ENCODE measurements at regions not wholly inside any gene's neighbourhood (a gene's known extent, or its start where the extent isn't known, plus 50 kb on each side); places are given as distances from the start of the nearest gene placed in this dataset.
"Not testable (repeated sequence)": the region's sequence is repeated elsewhere in the genome, so short reads cannot be mapped to it uniquely, and the experiment has no call there.

DNA sequence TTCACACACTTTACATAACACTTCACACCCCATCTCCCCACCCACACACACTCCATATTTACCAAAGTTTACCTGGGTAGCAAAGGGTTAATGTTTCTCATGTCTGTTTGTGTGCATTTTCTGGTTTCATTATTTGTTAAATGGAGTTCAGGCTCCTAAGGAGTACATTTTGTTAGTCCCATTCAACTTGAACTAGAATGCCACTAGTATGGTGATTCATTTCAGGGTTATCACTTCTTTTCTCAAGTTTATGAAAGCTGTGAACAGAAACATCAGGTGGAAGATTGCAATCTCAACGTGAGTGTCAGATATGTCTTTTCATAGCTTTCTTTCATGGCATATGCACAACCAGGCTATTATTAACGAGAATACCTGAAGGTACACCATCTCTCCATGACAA, 1027.5 kb downstream of the GATA3 start:
- no peak for DNase-seq

DNA sequence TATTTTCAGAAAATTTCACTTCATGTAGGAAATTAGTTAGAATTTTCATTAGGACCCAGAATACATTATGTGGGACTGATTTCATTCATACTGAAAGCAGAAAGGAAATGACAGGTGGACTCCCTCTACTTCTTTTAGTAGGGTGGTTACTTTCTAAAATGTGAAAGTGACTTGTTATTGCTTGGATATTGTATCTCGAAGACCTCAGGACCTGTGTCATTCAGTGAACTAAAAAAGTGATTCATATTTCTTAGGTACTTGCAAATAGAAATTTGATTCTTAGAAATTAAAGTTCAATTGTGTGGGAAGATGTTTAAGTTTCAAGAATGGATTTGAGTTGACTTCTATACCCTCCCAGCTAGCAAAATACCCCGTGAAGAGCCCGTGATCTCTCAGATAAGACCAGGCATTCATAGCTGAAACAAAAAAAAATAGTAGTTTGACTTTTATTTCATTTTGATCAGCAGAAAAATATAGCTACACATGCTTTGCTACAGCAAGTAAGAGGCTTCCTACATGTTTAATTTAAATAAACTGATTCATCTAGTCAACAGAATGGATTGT, 1037.1 kb downstream of the GATA3 start:
- no peak for DNase-seq

DNA sequence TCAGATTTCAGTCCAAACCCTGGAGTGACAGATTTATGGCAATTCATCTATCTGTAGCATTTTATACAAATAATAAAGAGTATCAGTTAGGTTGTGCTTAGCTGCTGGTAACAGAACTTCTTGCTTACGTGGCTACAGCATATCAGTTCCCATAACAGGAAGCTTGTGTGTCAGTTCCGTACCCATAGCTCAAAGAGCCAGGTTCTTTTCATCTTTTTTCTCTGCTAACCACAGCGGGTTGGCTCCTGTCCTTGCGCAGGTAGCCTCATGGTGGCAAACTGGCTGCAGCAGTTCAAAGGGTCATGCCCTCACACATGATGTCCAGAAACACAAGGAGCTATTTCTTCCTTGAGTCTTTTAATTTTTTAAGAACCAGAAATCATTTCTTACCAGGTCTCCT, 1041.8 kb downstream of the GATA3 start:
- no peak for DNase-seq

DNA sequence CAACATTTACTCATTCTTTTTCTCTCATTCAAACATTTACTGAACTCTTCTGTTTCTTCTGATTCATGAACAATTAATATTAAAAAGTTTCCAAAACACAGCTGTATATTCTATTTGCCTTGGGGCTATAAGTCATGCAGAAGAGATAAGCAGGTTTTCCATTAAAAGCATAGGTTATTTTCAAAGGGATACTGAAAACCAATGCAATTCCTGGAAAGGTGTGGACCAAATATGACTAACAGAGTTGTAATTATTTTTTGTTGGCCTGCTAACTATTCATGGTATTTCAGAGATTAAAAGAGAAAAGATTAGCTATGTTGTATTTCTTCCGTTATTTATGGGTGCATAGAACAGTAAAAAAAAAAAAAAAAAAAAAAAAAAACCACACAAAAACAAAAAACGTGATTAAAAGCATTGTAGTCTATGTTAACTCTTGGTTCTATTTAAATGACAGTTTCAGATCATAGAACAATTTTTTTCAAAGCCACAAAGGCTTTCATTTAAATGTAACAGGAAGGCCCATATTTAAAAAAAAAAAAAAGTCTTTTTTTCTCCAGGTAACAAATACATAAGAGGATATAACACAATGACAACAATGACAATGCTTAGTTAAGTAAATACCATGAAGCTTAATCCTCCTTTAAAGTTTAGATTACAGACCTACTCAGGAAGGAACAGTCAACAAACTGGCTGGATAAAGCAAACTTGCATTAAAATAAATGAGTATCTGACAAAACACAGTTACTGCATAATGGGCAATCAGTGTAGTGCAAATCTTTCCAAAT, 1042.9 kb downstream of the GATA3 start:
- peak; percentile 42 for DNase-seq

DNA sequence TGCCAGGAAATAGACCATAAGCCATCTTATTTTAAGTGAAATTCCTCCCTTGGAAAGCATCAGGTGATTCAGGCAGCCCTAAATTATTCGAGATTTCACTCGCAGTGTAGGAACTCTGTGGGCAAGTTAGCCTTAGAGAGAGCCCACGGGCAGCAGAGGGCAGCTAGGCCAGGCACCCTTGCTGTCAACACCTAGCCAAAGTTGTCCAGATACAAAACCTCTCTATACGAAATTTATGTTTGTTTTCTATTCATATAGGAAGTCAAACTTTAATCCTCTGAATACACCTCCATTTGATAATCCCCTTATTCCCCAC, 1043.5 kb downstream of the GATA3 start:
- no peak for DNase-seq

DNA sequence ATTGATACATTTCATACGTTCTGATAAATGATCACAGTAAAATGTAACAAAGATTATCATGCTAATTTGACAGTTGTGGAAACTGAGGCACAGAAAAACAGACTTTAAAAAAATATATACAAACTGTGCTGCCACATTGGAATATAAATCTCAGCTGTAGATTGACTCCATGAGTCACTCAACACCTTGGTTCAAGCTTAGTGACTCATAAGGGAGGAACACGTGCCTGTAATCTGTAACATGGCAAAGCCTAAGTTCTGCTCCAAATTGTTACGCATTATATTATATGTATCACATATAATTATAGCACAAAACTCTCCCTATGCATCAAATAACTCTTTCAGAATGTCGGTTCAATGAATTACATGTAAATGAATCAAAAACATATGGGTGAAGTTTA, 1047.5 kb downstream of the GATA3 start:
- DNase-seq = no peak

DNA sequence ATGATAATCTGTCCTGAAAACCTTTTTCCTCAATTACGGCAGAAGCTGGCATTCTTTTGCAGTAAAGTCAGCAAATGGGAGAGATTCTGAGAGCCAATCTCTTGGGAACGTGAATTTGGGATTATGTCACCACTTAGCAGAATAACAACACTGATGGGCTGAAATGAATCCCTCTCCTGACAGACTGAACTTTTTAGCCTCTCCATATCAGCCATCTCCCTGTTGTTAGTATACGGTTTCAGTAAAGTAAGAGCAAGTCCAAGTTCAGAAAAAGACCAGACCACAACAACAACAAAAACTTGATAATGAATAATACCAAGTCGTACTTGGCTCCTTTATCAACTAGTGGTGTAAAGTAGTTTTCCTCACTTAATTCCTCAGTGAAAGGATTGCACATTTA, 1048.8 kb downstream of the GATA3 start:
- DNase-seq = no peak

DNA sequence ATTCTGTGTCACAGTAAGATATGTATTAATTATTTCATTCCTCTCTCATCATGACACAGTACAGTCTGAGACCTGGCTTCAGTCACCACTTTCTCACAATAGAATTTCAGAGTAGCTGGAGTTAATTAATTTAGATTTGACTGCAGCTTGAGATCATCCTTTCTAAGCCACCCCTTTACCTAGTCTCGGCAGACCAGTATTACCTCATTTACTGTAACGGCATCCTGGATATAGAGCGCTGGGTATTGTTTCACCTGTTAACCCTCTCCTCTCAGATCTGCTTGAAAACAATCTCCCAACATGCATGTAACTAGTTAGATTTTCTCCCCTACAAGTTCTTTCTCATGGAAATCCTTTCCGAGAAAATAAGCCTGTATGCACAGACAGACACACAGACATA, 1057.5 kb downstream of the GATA3 start:
- no peak for DNase-seq

DNA sequence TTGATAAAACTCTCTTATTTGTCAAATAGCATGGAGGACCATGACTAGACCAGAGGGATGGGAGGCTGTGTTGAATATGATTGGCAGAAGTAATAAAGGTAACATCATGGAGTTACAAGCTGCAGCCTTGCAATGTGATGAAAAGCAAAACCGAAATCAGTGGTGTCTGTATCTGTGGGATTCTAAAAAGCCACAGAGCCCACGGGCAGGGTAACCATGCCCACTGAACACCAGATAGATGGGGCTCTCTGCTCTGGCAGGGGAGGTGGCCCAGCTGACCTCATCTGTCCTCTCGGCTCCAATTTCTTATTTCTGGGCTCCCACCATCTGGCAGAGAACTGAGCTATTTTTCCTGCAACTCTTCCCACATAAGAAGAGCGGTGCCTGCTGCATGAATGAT, 1072.2 kb downstream of the GATA3 start:
- DNase-seq = no peak

DNA sequence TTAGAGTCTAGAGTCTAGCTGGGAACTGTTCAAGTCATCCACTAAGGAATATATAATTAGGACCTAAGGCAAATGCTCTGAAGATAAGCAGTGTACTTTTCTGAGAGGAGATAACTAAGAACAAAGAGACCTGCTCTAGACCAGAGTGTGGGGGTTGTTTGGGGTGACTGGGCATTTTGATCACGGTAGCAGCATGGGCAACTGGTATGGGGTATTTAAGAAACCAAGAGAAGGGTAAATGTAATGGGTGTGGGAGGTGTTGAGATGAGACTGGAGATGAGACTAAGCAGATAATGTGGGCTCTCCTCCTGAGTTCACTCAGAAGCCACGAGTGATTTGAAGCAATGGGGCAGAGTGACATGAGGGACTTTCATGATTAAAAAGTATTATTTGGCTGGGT, 1082.9 kb downstream of the GATA3 start:
- DNase-seq = no peak

DNA sequence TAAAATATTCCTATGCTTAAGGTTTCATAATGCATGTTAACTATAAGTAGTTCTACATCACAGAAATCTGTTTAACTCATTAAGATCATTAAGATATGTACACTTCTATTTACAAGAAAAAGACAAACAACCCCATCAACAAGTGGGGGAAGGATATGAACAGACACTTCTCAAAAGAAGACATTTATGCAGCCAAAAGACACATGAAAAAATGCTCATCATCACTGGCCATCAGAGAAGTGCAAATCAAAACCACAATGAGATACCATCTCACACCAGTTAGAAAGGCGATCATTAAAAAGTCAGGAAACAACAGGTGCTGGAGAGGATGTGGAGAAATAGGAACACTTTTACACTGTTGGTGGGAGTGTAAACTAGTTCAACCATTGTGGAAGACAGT, 1084.3 kb downstream of the GATA3 start:
- DNase-seq = not testable (repeated sequence)

DNA sequence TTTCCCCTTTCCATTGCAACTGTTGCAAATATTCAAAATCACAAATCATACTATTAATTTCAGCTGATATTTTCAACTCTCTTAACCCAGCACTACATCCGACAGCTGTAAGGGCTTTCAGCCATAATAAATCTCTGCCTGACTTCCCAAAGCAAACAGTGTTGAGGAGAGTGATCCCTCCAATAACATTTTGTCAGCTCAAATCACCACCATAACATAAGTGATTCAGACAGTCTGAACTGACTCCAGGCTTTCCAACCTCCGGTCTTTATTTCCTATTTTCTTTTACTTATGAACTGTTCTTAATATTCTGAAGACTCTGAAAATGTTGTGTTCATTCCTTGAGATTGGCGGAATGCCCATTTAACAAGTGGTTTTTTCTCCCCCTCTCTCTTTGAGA, 1085.9 kb downstream of the GATA3 start:
- DNase-seq = no peak

DNA sequence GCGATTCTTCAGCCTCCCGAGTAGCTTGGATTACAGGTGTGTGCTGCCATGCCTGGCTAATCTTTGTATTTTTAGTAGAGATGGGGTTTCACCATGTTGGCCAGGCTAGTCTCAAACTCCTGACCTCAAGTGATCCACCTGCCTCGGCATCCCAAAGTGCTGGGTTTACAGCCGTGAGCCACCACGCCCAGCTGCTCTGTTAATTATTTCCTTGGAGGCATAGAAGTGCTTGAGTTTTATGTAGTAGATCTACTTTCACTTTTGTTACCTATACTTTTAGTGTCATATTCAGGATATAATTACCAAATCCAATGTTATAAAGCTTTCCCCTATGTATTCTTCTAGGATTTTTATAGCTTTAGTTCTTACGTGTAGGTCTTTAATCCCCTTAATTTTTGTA, 1093.0 kb downstream of the GATA3 start:
- no peak for DNase-seq

DNA sequence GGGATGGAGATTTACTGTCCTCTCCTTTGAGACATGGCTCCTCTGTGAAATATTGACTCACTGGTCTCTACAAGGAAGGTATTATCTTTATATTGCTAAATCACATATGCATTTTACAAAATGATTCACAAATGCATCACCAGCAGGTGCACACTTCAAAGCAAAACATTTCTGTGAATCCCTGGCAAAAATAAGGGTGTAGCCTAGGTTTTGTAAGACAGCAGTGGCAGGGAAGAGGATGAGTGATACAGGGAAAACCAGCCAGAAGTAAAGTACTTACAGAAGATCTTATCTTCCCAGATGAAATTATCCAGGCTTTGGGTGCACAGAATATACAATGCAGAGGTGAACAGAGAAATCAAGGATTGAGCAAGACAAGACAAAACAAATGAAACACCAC, 1094.6 kb downstream of the GATA3 start:
- DNase-seq = no peak

DNA sequence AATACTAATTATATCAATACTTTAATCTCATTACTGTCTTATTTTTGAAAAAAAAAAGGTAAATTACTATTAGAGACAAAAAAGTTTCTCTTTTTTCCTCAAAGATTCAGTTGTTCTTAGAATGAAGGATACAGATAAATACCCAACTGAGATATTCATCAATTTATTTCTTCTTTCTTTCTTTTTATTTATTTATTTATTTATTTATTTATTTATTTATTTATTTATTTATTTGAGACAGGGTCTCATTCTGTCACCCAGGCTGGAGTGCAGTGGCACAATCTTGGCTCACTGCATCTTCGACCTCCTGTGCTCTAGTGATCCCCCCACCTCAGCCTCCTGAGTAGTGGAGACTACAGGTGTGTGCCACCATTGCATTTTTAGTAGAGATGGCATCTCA, 1098.6 kb downstream of the GATA3 start:
- not testable (repeated sequence) for DNase-seq

DNA sequence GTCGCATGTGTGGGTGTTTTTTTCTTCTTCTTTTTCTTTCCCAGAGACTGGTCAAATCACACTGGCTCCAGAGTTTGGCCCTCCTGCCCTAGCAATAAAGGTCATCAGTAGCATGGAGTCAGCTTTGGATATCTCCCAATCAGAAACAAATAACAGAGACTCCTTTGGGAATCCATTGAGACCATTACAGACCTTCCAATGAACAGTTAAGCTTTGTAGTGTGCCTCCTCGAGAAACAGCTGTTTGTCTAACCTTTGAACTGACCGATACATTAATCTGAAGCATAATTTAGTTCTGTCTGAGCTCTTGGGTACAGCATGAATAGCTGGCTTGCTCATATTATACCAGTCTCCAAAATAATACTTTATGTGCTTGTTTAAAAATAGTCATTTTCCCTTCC, 1103.2 kb downstream of the GATA3 start:
- DNase-seq = no peak

DNA sequence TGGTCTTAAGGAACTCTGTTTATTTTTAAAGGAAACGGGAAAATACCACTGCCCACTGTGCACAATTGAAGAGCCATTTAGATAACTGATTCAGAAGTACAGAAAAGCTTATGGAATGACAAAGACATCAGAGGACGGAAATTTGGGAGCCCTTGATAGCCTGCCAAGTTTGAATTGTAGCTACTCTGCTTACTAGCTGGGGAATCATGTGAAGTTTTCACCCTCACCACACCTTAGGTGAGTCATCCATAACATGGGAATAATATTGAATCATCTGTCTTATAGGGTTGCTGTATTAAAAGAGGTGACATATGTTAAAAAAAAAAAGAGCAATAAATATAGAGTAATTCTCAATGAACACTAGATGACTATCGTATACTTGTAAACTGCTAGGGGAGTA, 1104.2 kb downstream of the GATA3 start:
- DNase-seq = no peak

DNA sequence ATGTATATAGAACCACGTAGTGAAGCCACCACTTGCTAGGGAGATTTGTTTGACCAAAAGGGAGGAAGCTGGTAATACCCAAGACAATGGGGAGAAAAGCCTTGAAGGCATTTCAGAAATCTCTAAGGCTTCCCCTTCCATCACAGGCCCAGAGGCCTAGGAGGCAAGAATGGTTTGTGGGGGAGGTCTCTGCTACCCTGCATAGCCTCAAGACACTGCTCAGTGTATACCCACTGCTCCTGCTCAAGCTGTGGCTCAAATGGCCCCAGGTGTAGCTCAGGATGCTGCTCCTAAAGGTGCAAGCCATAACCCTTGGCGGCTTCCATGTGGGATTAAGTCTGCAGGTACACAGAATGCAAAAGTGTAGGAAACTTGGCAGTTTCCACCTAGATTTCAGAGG, 1105.8 kb downstream of the GATA3 start:
- DNase-seq = no peak

DNA sequence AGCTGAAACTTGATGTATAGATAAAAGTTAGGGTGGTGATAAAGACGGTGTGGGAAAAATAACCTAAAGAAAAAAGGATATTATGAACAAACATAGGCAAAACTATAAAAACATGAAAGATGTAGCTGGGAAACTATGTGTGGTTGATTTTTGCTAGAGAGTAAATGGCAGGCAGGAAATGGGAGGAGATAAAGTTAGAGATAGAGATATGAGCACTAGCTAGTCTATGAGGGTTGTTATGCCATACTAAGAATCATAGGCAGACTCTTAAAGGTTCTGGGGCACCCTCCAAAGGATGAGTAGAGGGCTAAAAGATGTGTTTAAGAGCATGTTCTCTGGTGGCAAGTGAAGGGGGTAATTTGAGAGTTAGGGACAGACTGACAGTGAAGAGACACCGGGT, 1109.2 kb downstream of the GATA3 start:
- no peak for DNase-seq

DNA sequence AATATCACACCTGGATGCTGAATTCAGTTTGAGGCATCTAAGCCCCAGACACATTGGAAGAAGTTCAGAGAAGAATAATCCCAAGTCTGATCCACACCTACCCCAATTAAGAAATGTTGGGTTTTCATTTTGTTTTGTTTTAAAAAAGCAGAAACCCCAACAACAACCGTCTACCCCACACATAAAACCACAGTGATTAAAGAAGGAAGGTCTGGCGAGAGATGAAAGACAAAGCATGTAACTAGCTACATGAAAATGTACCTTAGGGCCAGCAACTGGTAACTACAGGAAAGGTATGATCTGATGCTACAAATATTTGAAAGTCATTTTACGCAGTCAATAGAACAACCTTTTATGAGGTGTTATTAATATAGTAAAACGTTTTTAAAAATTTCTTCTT, 1112.3 kb downstream of the GATA3 start:
- no peak for DNase-seq

DNA sequence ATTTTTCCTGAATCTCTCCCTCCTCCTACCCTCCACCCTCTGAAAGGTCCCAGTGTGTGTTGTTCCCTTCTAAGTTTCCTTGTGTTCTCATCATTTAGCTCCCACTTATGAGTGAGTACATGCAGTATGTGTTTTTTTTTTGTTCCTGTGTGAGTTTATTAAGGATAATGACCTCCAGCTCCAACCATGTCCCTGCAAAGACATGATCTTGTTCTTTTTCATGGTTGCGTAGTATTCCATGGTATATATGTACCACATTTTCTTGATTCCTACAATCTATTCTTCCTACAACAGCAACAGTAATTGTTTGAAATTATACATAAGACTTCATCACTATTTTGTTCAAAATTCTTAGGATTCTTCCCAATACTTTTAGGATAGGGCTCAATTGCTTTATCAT, 1117.8 kb downstream of the GATA3 start:
- no peak for DNase-seq

DNA sequence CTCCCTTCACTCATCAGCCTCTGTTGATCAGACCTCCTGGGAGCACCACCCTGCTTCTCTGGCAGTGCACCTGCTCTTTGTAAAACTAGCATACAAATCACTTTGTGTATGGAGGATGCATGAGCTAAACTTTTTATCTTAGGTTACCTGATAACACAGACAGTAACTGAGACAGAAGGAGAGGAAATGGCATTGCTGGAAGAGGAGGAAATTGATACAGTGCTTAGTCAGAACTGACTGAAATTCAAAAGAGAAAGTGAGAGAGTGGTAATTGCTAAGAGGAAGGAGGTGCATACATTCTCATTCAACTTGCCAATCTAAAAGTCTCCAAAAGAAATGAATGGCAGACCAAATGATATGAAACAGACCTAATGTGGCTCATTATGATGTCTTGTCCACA, 1120.7 kb downstream of the GATA3 start:
- DNase-seq = no peak

DNA sequence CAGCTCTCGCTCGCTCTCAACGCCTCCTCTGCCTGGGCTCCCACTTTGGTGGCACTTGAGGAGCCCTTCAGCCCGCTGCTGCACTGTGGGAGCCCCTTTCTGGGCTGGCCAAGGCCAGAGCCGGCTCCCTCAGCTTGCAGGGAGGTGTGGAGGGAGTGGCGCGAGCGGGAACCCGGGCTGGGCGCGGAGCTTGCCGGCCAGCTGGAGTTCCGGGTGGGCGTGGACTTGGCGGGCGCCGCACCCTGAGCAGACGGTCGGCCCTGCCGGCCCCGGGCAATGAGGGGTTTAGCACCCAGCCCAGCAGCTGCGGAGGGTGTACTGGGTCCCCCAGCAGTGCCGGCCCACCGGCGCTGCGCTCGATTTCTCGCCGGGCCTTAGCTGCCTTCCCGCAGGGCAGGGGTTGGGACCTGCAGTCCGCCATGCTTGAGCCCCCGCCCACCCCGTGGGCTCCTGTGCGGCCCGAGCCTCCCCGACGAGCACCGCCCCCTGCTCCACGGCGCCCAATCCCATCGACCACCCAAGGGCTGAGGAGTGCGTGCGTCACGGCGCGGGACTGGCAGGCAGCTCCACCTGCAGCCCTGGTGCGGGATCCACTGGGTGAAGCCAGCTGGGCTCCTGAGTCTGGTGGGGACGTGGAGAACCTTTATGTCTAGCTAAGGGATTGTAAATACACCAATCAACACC, 1128.9 kb downstream of the GATA3 start:
- not testable (repeated sequence) for DNase-seq

DNA sequence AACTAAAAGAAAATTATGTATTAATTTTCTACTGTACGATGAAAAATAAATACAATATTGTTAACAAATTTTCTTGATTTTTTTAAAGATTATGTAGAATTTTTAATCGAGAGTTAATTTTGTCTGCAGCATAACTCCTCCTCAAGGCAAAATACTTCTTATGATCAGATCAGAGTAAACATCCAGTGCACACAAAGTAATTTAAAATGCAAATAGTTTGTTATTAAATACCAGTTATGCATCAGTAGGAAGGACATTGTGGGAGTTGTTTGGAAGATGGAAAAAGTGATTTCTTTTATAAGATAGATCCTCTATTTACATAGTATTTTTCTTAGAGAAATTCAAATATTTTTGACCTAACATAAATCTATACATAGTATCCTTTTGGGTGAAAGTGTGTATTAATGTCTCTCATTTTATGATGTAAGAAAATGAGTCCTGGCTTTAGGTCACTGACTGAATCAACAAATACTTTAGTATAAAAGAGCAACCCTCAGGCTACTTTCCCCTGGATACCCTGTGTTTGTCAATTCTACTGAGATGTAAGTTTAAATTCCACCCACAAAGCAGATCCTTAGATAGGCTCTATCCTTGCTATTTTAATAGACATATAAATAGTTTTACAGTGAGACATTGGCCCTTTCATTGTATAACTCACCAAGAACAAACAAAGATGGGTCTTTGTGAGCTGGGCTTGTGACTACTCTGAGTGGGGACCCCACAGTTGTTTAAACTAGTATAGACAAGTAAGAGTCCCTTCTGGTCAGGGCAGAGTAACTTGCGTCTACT, 1133.7 kb downstream of the GATA3 start:
- no peak for DNase-seq
